WTC11 (cell line): ENCODE measurements at regions not wholly inside any gene's neighbourhood (a gene's known extent, or its start where the extent isn't known, plus 50 kb on each side); places are given as distances from the start of the nearest gene placed in this dataset.

Experiments used
- ATAC-seq: fragments of 200-7000 bp; cut with Tn5 transposase; 2 replicates; pipeline ENCODE4 v1.10.0; 2021; ENCODE audit warnings: mild to moderate bottlenecking, moderate library complexity
- CTCF ChIA-PET: fragments of 300-600 bp; sonication (Branson Sonifier 250); formaldehyde crosslinking; loops from one replicate; lab custom pipeline; 2021; ENCODE audit warnings: antibody characterized with exemption; lab: Charles Lee
- POLR2A ChIA-PET: fragments of 350-600 bp; sonication (Branson Sonifier 250); formaldehyde crosslinking; loops from one replicate; lab custom pipeline; 2021; ENCODE audit warnings: antibody characterized with exemption; lab: Charles Lee
- DNase-seq: peaks from one replicate; pipeline ENCODE4 v3.0.0; 2021; ENCODE audit warnings: low spot score
- H3K27ac Mint-ChIP-seq: 2 replicates; pipeline ENCODE4 v1.8.0; 2021; ENCODE audit warnings: mixed read lengths
- H3K27me3 Mint-ChIP-seq: 2 replicates; pipeline ENCODE4 v1.8.0; 2021; ENCODE audit warnings: low read depth, mild to moderate bottlenecking, moderate library complexity, mixed read lengths
- H3K36me3 Mint-ChIP-seq: 2 replicates; pipeline ENCODE4 v1.8.0; 2021; ENCODE audit warnings: mixed read lengths
- H3K4me1 Mint-ChIP-seq: 2 replicates; pipeline ENCODE4 v1.8.0; 2022; ENCODE audit warnings: mixed read lengths
- H3K4me3 Mint-ChIP-seq: 2 replicates; pipeline ENCODE4 v1.8.0; 2021; ENCODE audit warnings: mild to moderate bottlenecking, moderate library complexity, mixed read lengths
- H3K9me3 Mint-ChIP-seq: 2 replicates; pipeline ENCODE4 v1.8.0; 2021; ENCODE audit warnings: mixed read lengths
- AR ChIP-seq: fragments of 250-450 bp; sonication (Bioruptor Pico); IDR thresholded peaks from 2 replicates; pipeline ENCODE4 v1.9.0; 2021; ENCODE audit warnings: mild to moderate bottlenecking
- ARID4B ChIP-seq: sonication (generic); formaldehyde crosslinking; IDR thresholded peaks from 2 replicates; pipeline ENCODE4 v1.8.0; 2023; ENCODE audit warnings: missing genetic modification reagents, mild to moderate bottlenecking, borderline replicate concordance
- ATF1 ChIP-seq: sonication (generic); formaldehyde crosslinking; IDR thresholded peaks from 2 replicates; pipeline ENCODE4 v1.8.1; 2023; ENCODE audit warnings: mild to moderate bottlenecking, moderate library complexity, missing genetic modification reagents
- CBFB ChIP-seq: sonication (generic); formaldehyde crosslinking; IDR thresholded peaks from 2 replicates; pipeline ENCODE4 v1.8.1; 2022; ENCODE audit warnings: mild to moderate bottlenecking, low read depth, missing genetic modification reagents
- FOXK1 ChIP-seq: sonication (generic); formaldehyde crosslinking; IDR thresholded peaks from 2 replicates; pipeline ENCODE4 v1.8.0; 2022; ENCODE audit warnings: mild to moderate bottlenecking, moderate library complexity, missing genetic modification reagents
- GRHL2 ChIP-seq: fragments of 250-450 bp; sonication (Bioruptor Pico); IDR thresholded peaks from 2 replicates; pipeline ENCODE4 v1.8.0; 2022; ENCODE audit warnings: mild to moderate bottlenecking, moderate library complexity; ENCODE audit not compliant: insufficient replicate concordance, severe bottlenecking
- KAT7 ChIP-seq: sonication (generic); formaldehyde crosslinking; IDR thresholded peaks from 2 replicates; pipeline ENCODE4 v1.8.1; 2023; ENCODE audit warnings: missing genetic modification reagents, mild to moderate bottlenecking, borderline replicate concordance
- PREB ChIP-seq: sonication (generic); formaldehyde crosslinking; IDR thresholded peaks from 2 replicates; pipeline ENCODE4 v1.8.1; 2022; ENCODE audit warnings: mild to moderate bottlenecking, missing genetic modification reagents, moderate library complexity, borderline replicate concordance
- RELA ChIP-seq: sonication (generic); formaldehyde crosslinking; IDR thresholded peaks from 2 replicates; pipeline ENCODE4 v1.8.1; 2022; ENCODE audit warnings: missing genetic modification reagents, mild to moderate bottlenecking, borderline replicate concordance
- SMAD4 ChIP-seq: sonication (generic); formaldehyde crosslinking; IDR thresholded peaks from 2 replicates; pipeline ENCODE4 v1.8.0; 2022; ENCODE audit warnings: mild to moderate bottlenecking, missing genetic modification reagents
- TEAD4 ChIP-seq: sonication (generic); formaldehyde crosslinking; IDR thresholded peaks from 2 replicates; pipeline ENCODE4 v1.8.0; 2022; ENCODE audit warnings: mild to moderate bottlenecking, missing genetic modification reagents
- USF2 ChIP-seq: sonication (generic); formaldehyde crosslinking; IDR thresholded peaks from 2 replicates; pipeline ENCODE4 v1.8.1; 2023; ENCODE audit warnings: mild to moderate bottlenecking, missing genetic modification reagents, moderate library complexity
- ZNF232 ChIP-seq: sonication (generic); formaldehyde crosslinking; IDR thresholded peaks from 2 replicates; pipeline ENCODE4 v1.8.0; 2022; ENCODE audit warnings: mild to moderate bottlenecking, missing genetic modification reagents
- ZNF396 ChIP-seq: fragments of 250-450 bp; sonication (Bioruptor Pico); IDR thresholded peaks from 2 replicates; pipeline ENCODE4 v1.8.0; 2021; ENCODE audit warnings: mild to moderate bottlenecking, moderate library complexity, borderline replicate concordance
- ZNF416 ChIP-seq: fragments of 250-450 bp; sonication (Bioruptor Pico); IDR thresholded peaks from 2 replicates; pipeline ENCODE4 v1.9.0; 2021; ENCODE audit warnings: mild to moderate bottlenecking, inconsistent platforms
- ZNF532 ChIP-seq: fragments of 250-450 bp; sonication (Bioruptor Pico); IDR thresholded peaks from 2 replicates; pipeline ENCODE4 v1.9.0; 2021; ENCODE audit warnings: mild to moderate bottlenecking, borderline replicate concordance
- ZNF671 ChIP-seq: fragments of 250-450 bp; sonication (Bioruptor Pico); IDR thresholded peaks from 2 replicates; pipeline ENCODE4 v1.8.0; 2021; ENCODE audit warnings: mild to moderate bottlenecking

GRCh38 chr1:221031458-221032203 is 152.4 kb downstream of the HLX start:
- CTCF ChIA-PET = no interaction called here

More at GRCh38 chr1:221031458-221032203, 152.4 kb downstream of the HLX start:
- peak; percentile 24; the same call in 1 of the 2 replicates for ATAC-seq
- Mint-ChIP-seq H3K9me3 (peaks cover 2% of the 10 kb centered on the region; the same call in 1 of the 2 replicates), H3K4me1 (peaks cover 5% of the 10 kb centered on the region), H3K4me3 (no peak overlapping the region), H3K27me3 (no peaks in the 10 kb centered on the region), H3K27ac (no peak overlapping the region), H3K36me3 (no peaks in the 10 kb centered on the region)
- no peak for DNase-seq
- POLR2A ChIA-PET = no interaction called here
- TF ChIP-seq SMAD4 (CRISPR knock-in tag) (no peak), CBFB (CRISPR knock-in tag) (no peak), ZNF671 (CRISPR knock-in tag) (no peak), ZNF532 (CRISPR knock-in tag) (no peak), USF2 (CRISPR knock-in tag) (no peak), RELA (CRISPR knock-in tag) (no peak), ARID4B (no peak), PREB (CRISPR knock-in tag) (no peak), ZNF396 (CRISPR knock-in tag) (no peak), KAT7 (CRISPR knock-in tag) (no peak), AR (CRISPR knock-in tag) (no peak), ATF1 (no peak), ZNF232 (CRISPR knock-in tag) (no peak), TEAD4 (CRISPR knock-in tag) (no peak), FOXK1 (no peak), GRHL2 (CRISPR knock-in tag) (no peak), ZNF416 (CRISPR knock-in tag) (no peak)
